NCI-H2081 (cell line): ENCODE measurements at regions not wholly inside any gene's neighbourhood (a gene's known extent, or its start where the extent isn't known, plus 50 kb on each side); places are given as distances from the start of the nearest gene placed in this dataset.
"Not testable (repeated sequence)": the region's sequence is repeated elsewhere in the genome, so short reads cannot be mapped to it uniquely, and the experiment has no call there.

Source experiments
- DNase-seq, 2 experiments: peaks; one replicate each; lab custom pipeline; 2025; lab: John Stamatoyannopoulos, UW

DNA sequence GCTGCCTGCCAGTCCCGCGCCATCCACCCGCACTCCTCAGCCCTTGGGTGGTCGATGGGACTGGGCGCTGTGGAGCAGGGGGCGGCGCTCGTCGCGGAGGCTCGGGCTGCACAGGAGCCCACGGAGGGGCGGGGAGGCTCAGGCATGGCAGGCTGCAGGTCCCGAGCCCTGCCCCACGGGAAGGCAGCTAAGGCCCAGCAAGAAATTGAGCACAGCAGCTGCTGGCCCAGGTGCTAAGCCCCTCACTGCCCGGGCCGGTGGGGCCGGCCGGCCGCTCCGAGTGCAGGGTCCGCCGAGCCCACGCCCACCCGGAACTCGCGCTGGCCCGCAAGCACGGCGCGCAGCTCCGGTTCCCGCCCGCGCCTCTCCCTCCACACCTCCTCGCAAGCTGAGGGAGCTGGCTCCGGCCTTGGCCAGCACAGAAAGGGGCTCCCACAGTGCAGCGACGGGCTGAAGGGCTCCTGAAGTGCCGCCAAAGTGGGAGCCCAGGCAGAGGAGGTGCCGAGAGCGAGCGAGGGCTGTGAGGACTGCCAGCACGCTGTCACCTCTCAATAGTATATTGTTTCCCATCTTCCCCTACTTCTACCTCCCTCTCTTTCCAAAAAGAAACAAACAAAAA is 219.6 kb downstream of the BAMBI start:
- DNase-seq: not testable (repeated sequence)

DNA sequence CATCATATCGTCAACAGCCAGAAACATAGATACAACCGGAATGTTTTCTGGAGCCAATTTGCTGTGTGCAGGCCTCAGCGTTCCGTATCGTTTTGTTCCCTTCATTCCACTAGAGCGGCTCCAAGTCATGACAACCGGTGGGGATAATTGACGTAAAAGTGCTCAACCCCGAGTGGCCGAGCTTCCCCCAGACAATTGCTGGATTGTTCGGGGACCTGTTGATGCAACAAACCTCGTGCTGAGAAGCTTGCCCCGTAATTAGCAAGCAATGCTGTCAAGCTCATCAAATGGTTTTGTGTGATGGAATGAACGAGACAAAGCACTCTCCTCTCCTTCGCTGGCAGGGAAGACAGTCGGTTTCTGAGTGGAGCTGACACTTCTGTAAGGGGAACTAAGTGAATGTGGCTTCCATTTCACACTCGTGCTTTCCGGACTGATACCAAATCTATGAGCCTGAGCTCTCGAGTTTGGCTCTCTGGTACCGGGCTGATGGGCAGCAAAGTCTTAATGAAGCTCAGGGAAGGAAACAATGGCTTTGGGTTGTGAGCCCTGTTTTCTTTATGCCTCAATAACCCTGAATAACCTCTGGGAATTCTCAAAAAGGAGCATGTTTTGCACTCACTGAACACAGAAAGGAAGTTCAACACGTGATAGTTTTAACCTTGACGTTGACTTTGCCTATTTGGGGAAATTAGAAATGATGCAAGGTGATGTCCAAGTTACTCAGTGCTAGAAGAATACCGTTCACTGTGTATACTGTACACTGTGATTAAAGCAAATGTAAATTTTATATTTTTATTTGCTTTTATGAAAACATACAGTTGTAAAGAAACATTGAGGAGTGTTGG is 220.5 kb downstream of the BAMBI start:
- no peak for DNase-seq

DNA sequence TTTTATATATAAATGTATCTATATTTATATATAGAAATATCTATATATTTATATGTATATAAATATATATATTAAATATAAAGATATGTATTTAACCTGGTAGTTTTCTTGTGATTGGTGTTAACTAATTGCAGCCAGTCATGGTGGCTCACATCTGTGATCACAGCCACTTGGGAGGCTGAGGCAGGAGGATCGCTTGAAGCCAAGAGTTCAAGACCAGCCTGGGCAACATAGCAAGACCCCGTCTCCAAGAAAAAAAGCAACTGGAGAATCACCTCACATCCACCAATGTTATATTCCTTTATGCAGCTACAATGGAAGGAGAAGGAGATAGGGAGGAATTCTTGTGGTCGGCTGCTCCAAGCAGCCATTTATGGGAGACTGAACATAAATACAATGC is 224.9 kb downstream of the BAMBI start:
- no peak for DNase-seq

DNA sequence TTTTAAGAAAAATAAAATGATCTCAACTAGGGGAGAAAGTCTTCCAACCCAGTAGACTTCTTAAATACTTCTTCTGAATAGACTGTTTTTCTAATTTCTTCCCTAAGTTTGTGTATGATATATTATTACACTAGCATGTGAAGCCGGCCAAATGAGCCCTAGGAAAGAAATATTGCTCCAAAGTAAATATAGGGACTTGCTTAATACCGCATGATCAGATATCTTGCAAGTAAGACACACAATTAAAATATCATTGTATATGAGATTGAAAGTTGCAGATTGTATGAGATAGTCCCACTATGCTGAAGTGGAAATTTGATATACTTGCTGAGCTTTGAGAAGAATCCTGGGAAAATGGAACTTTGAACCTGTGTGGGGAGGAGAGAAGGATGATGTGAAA is 225.7 kb downstream of the BAMBI start:
- DNase-seq: no peak

GRCh38 chr10:28903736-28904135 is 226.4 kb downstream of the BAMBI start:
- DNase-seq: no peak

- no peak for DNase-seq
Measured at GRCh38 chr10:28905371-28905770, 228.1 kb downstream of the BAMBI start.

- DNase-seq: no peak
Measured at GRCh38 chr10:28906011-28906411, 228.7 kb downstream of the BAMBI start.

DNA sequence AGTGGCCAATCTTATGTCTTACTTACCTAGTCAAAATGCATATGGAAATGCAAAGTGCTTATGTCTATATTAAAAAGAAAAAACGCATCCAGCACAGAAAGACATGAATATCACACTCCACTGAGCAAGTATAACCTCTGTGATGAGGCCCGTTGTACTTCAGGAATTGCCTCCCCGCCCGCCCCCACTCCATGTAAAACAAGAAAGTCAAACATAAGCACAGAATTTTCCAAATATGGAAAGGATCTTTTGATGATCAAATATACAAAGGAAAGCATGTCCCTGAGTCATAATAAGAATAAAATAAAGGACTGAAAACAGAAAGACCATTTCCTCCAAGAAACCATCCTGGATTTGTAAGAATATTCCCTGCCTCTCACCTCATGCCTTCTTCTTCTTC is 229.1 kb downstream of the BAMBI start:
- no peak for DNase-seq

- DNase-seq: no peak
Measured at GRCh38 chr10:28906934-28907333, 229.6 kb downstream of the BAMBI start.

- no peak for DNase-seq
Measured at GRCh38 chr10:28909875-28910274, 232.6 kb downstream of the BAMBI start.

DNA sequence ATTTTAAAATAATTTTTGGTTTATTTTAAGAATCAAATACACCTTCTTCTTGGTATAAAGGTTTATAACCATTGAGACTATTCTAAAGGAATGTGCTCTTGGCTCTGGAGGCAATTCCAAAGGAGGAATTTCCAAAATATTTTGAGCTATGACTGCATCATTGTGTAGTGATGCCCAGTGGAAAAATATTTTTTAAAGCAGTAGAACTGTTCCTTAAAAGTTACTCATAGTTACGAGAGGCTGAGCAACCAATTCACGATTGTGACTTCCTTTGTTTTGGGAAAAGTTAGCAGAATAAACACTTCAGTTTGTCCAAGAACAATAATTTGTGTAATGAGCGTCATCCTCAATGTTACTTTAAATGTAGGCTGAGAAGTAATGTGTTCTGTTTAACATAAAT is 233.6 kb downstream of the BAMBI start:
- no peak for DNase-seq

DNA sequence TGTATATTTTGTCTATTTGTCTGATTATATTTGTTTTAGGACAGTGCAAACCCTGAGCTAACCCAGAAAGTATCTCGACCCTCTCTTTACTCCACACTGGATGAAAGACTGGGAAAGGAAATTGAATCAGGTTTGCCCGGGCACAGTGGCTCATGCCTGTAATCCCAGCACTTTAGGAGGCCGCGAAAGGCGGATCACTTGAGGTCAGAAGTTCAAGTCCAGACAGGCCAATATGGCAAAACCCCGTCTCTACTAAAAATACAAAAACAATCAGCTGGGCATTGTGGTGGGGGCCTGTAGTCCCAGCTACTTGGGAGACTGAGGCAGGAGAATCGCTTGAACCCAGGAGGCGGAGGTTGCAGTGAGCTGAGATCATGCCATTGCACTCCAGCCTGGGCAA is 234.2 kb downstream of the BAMBI start:
- not testable (repeated sequence) for DNase-seq

DNA sequence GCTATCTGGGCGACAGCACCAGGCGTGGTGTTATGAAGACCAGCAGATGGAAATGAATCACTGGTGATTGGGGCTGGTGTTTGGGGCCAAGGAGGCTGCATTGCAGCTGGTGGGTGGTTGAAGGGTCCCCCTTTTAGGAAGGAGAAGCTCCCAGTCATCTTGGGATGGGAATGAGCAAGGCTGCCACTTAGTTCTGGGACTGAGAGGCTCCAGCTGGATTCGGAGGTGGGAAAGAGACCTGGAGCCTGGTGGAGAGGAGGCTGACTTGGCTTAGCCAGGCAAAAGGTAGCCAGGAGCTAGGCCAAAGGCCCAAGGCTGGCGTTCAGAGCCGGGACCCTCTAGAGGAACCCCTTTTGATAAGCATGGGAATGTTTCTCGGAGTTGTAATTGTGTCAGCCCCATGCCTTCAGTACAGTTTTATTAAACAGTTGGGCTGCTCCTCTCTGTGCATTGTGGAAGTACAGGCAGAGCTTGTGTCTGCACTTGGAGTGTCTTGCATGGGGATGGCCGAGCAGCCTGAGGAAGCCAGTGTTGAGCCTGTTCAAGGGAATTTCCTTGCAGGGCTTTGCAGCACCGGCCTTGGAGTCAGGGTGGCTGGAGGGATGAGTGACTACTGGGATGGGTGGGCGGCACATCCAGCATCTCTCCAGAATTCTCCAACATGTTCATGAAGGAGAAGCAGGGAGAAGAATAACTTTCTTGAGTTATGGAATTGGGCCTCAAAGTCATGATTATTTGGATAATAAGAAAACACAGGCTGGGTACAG is 234.9 kb downstream of the BAMBI start:
- no peak for DNase-seq

DNA sequence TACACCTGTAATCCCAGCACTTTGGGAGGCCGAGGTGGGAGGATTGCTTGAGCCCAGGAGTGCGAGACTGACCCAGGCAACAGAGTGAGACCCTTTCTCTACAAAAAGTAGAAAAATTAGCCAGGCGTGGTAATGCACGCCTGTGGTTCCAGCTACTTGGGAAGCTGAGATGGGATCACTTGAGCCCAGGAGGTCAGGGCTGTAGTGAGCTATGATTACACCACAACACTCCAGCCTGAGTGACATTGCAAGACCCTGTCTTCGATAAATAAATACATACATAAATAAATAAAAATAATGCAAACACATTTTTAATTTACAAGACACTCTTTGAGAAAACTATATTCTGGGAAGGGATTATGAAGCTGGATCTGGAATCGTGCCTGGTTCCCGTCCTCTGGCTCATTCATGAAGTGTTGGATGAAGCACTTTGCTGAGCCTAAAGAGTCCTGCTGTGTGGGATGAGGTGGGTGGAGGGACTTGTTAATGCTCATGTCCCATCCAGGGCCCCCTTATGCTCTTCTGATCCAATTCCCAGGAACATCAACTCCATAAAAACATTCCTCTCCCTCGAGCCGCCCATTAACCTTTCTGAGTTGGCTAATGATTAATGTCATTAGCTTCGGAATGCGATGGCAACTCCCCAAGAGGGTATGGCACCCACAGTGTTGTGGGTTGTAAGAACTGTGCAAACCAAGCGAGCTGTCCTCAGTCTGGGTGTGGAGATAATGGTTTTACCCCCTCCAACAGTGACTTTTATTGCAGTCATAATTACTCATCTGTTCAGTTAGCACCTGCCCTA is 236.3 kb downstream of the BAMBI start:
- DNase-seq: no peak

GRCh38 chr10:28914701-28915100 is 237.4 kb downstream of the BAMBI start:
- no peak for DNase-seq

DNA sequence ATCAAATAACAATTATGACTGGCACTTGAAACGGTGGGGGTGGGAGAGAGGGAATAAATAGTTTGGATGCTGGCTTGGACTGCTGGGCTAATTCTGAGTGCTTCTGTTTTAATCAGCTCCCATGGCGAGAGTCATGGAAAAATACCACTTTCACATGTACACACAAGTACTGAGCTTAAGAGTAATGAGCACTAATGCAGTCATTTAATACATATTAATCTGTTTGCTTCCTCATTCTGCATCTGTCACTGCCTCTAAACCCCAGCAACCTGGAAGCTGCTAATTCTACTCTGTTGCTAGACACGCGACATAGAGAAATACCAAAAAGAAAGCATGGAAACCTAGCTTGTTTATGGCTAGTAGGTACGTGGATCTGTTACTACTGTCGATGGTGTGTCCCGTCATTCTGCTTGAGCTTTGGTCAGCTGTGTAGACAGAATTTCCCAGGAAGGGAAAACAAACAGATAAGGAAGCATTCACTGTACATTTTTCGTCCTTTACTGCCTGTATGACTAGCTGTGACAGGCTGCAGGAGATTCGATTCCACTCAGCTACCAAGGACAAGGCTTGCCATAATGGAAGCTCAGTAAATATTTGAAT is 238.8 kb downstream of the BAMBI start:
- DNase-seq: no peak

- no peak for DNase-seq
Measured at GRCh38 chr10:28920091-28920490, 242.8 kb downstream of the BAMBI start.

DNA sequence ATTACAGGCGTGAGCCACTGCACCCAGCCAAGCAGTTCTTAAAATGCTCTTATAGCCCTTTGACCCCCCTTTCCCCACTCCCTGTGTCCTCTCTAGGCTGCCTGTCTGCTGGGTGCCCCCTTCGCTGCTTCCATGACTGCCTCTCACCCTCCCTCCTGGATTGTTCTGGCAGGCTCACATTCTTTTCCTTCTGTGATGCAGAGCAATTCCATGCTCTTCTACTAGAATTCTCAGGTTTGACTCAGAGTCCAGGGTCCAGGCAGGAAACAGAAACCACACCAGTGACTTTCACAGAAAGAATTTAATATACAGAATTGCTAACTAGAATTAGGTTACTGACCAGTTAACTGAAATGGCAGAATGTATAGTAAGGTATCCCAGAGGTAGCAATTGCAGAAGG is 244.8 kb downstream of the BAMBI start:
- DNase-seq: no peak

GRCh38 chr10:28922861-28923260 is 245.5 kb downstream of the BAMBI start:
- DNase-seq: no peak

DNA sequence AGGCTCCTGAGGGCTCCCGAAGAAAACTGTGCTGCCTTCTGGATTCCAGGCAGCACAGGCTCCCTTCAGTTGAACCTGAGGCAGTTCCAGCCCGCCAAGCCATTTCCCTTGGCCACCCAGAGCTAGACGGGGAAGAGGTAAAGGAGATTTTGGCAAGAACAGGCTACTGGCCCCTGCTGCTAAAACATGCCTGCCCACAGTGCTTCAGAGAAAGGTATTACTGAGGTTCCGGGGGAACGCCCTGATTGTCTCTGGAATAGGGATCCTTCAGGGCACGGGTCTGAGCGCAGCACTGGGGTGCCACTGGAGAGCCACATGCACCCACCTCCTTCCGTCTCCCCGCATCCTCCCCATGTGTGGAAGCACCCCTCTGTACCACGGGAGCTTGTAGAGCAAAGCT is 247.4 kb downstream of the BAMBI start:
- DNase-seq: no peak

- DNase-seq: no peak
Measured at GRCh38 chr10:28925121-28925663, 247.9 kb downstream of the BAMBI start.
